ENCODE measurements at regions not wholly inside any gene's neighbourhood (a gene's known extent, or its start where the extent isn't known, plus 50 kb on each side); places are given as distances from the start of the nearest gene placed in this dataset.
"Not testable (repeated sequence)": the region's sequence is repeated elsewhere in the genome, so short reads cannot be mapped to it uniquely, and the experiment has no call there.

- DNase-seq: no peak
These were observed 1279.7 kb upstream of the ZEB2 start for GRCh38 chr2:145799595-145800108.

- no peak for DNase-seq
These were observed 1278.5 kb upstream of the ZEB2 start for GRCh38 chr2:145798419-145798818.

- DNase-seq: no peak
These were observed 1277.8 kb upstream of the ZEB2 start for GRCh38 chr2:145797692-145798091.

- DNase-seq: no peak
These were observed 1272.8 kb upstream of the ZEB2 start for GRCh38 chr2:145792745-145793144.

- DNase-seq: no peak
These were observed 1269.7 kb upstream of the ZEB2 start for GRCh38 chr2:145789636-145790035.

GRCh38 chr2:145787597-145788361 lies 1267.9 kb upstream of the ZEB2 start:
- not testable (repeated sequence) for DNase-seq

GRCh38 chr2:145782607-145783006 lies 1262.7 kb upstream of the ZEB2 start:
- DNase-seq: not testable (repeated sequence)

GRCh38 chr2:145777914-145778313 lies 1258.0 kb upstream of the ZEB2 start:
- DNase-seq: no peak

GRCh38 chr2:145777297-145777696 lies 1257.4 kb upstream of the ZEB2 start:
- peak; percentile 15 for DNase-seq

- DNase-seq: no peak
These were observed 1255.7 kb upstream of the ZEB2 start for GRCh38 chr2:145775591-145775990.

- DNase-seq: peak; percentile 56
These were observed 1251.6 kb upstream of the ZEB2 start for GRCh38 chr2:145771525-145771924.

- no peak for DNase-seq
These were observed 1249.2 kb upstream of the ZEB2 start for GRCh38 chr2:145769011-145769716.

GRCh38 chr2:145765874-145766273 lies 1246.0 kb upstream of the ZEB2 start:
- no peak for DNase-seq

- no peak for DNase-seq
These were observed 1244.7 kb upstream of the ZEB2 start for GRCh38 chr2:145764631-145765030.

GRCh38 chr2:145760781-145761649 lies 1241.1 kb upstream of the ZEB2 start:
- DNase-seq: no peak

GRCh38 chr2:145759228-145759915 lies 1239.5 kb upstream of the ZEB2 start:
- no peak for DNase-seq

- DNase-seq: peak; percentile 69
These were observed 1237.8 kb upstream of the ZEB2 start for GRCh38 chr2:145757503-145758246.

GRCh38 chr2:145755019-145755837 lies 1235.3 kb upstream of the ZEB2 start:
- DNase-seq: no peak

- no peak for DNase-seq
These were observed 1234.0 kb upstream of the ZEB2 start for GRCh38 chr2:145753966-145754365.

- no peak for DNase-seq
These were observed 1233.2 kb upstream of the ZEB2 start for GRCh38 chr2:145753041-145753608.

Measured in inflammatory macrophage treated with lipopolysaccharide for 4 hours (primary cell).